Mesodermal cell (in vitro differentiated cells): ENCODE measurements at regions not wholly inside any gene's neighbourhood (a gene's known extent, or its start where the extent isn't known, plus 50 kb on each side); places are given as distances from the start of the nearest gene placed in this dataset.
"Not testable (repeated sequence)": the region's sequence is repeated elsewhere in the genome, so short reads cannot be mapped to it uniquely, and the experiment has no call there.

ENCODE experiments used
- H3K27ac ChIP-seq: 2 replicates; pipeline ENCODE4 v1.7.0; 2013; ENCODE audit warnings: mild to moderate bottlenecking, low read depth, low read length, moderate library complexity; ENCODE audit not compliant: severe bottlenecking
- H3K36me3 ChIP-seq: 2 replicates; pipeline ENCODE4 v1.7.1; 2013; ENCODE audit warnings: mild to moderate bottlenecking, low read length, moderate library complexity; ENCODE audit not compliant: control insufficient read depth, insufficient read depth
- H3K4me1 ChIP-seq: one replicate; pipeline ENCODE4 v1.7.1; 2013; ENCODE audit warnings: mild to moderate bottlenecking, low read length; ENCODE audit not compliant: insufficient read depth, control insufficient read depth, poor library complexity, severe bottlenecking
- H3K4me3 ChIP-seq: 2 replicates; pipeline ENCODE4 v1.7.0; 2013; ENCODE audit warnings: low read length, control low read depth, mild to moderate bottlenecking; ENCODE audit not compliant: insufficient read depth, poor library complexity, severe bottlenecking; ENCODE audit errors: extremely low read depth
- H3K9me3 ChIP-seq: 2 replicates; pipeline ENCODE4 v1.7.1; 2013; ENCODE audit warnings: mild to moderate bottlenecking, low read length, moderate library complexity; ENCODE audit not compliant: control insufficient read depth
- WGBS, 2 experiments: methylation state at CpG; one replicate each; pipeline ENCODE4 v1.1.5; 2013; ENCODE audit warnings: missing lambda C conversion rate in 2 of 2; ENCODE audit not compliant: insufficient coverage in 2 of 2; 5-methylcytosine and 5-hydroxymethylcytosine counted together

DNA sequence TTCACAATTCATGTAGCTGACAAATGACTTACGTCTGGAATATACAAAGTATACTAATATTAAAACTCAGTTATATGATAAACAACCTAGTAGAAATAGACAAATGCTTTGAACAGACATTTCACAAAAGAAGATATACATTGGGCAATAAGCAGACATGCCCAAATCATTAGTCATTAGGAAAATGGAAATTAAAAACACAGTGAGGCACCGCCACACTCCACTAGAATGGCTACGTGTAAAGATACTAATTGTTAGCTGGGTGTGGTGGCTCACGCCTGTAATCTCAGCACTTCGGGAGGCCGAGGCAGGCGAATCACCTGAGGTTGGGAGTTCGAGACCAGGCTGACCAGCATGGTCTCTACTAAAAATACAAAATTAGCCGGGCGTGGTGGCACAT is 248.9 kb upstream of the TMEM132C start:
- H3K9me3 ChIP-seq: no peaks in the 10 kb centered on the region
- H3K36me3 ChIP-seq: no peaks in the 10 kb centered on the region
- no peak overlapping the region for H3K4me3 ChIP-seq
- 73 to 88% methylated on average over 8 to 9 of the region's 10 CpGs for WGBS, 2 experiments
- no peaks in the 10 kb centered on the region for H3K4me1 ChIP-seq
- H3K27ac ChIP-seq: no peak overlapping the region

GRCh38 chr12:128019996-128020544 is 246.9 kb upstream of the TMEM132C start:
- no peak overlapping the region for H3K27ac ChIP-seq
- no peaks in the 10 kb centered on the region for H3K36me3 ChIP-seq
- H3K9me3 ChIP-seq: no peaks in the 10 kb centered on the region
- H3K4me1 ChIP-seq: no peaks in the 10 kb centered on the region
- 80 to 92% methylated on average over 3 to 9 of the region's 9 CpGs for WGBS, 2 experiments
- H3K4me3 ChIP-seq: no peak overlapping the region

DNA sequence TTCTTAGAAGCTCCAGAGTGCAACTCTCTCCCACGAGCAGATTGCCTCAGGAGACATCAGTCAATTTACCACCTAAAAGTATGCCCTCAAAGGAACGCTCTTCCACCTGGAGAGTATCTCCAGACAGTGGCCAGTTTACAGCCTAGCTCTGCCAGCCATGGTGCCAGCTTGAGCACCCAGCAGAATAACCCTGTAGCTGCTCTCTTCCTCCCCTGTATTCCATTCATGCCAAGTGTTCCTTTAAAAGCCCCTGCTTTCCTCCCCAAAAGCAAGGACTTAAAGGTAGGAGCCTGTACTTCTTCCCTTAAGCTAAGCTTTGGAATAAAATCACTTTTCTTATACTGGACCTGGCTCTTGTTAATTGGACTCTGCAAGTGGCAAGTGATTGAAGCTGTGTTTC is 245.4 kb upstream of the TMEM132C start:
- H3K4me1 ChIP-seq: no peaks in the 10 kb centered on the region
- no peak overlapping the region for H3K27ac ChIP-seq
- 41 to 68% methylated on average over 2 of the region's 2 CpGs for WGBS, 2 experiments
- no peak overlapping the region for H3K4me3 ChIP-seq
- no peaks in the 10 kb centered on the region for H3K36me3 ChIP-seq
- H3K9me3 ChIP-seq: no peaks in the 10 kb centered on the region

DNA sequence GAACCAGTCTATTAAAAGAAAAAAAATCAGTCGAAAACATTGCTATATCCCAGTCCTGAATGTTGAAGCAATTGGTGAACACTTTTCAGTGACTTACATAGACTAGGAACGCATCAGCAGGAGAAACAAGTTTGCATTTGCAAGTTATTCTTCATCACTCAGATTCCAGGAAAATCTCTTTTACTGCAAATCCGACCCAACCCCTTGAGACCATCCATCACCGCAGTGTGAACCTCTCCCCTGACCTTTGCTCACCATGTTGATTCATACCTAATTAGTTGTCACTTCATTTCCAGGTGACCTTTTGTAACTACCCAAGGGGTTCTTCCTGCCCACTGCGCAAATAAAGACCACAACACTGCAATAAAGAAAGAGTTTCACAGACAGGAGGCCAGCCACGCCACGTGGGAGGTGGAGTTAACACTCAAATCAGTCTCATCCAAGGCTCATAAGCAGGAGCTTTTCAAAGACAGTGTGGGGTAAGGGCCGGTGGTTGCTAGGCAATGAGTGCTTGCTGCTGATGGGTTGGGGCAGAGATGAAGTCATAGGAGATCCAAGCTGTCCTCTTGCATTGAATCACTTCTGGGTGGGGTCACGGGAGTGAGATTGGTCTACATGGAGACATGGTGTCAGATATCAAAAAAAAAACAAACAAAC is 241.3 kb upstream of the TMEM132C start:
- H3K4me1 ChIP-seq: no peaks in the 10 kb centered on the region
- no peaks in the 10 kb centered on the region for H3K9me3 ChIP-seq
- WGBS, 2 experiments: 77 to 83% methylated on average over 5 to 7 of the region's 9 CpGs
- no peak overlapping the region for H3K27ac ChIP-seq
- H3K36me3 ChIP-seq: no peaks in the 10 kb centered on the region
- no peak overlapping the region for H3K4me3 ChIP-seq

GRCh38 chr12:128026696-128027574 is 240.0 kb upstream of the TMEM132C start:
- no peaks in the 10 kb centered on the region for H3K36me3 ChIP-seq
- no peaks in the 10 kb centered on the region for H3K9me3 ChIP-seq
- H3K4me3 ChIP-seq: no peak overlapping the region
- no peak overlapping the region for H3K27ac ChIP-seq
- H3K4me1 ChIP-seq: no peaks in the 10 kb centered on the region
- WGBS, 2 experiments: 81 to 83% methylated on average over 6 of the region's 6 CpGs

GRCh38 chr12:128033473-128033872 is 233.5 kb upstream of the TMEM132C start:
- no peak overlapping the region for H3K27ac ChIP-seq
- no peak overlapping the region for H3K4me3 ChIP-seq
- H3K4me1 ChIP-seq: no peaks in the 10 kb centered on the region
- H3K36me3 ChIP-seq: no peaks in the 10 kb centered on the region
- H3K9me3 ChIP-seq: no peaks in the 10 kb centered on the region
- WGBS, 2 experiments: 82 to 93% methylated on average over 2 of the region's 2 CpGs

DNA sequence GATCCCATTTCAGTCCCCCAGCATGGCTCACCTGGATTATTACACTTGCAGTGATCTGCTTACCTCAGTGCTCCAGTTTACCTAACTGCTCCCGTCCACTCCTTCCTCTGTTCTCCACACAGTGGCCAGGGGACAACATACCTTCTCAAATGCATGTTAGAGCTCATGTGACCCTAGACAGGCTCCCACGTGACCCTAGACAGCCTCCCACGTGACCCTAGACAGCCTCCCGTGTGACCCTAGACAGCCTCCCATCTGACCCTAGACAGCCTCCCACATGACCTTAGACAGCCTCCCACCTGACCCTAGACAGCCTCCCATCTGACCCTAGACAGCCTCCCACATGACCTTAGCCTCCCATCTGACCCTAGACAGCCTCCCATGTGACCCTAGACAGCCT is 226.0 kb upstream of the TMEM132C start:
- Histone ChIP-seq H3K36me3 (no peaks in the 10 kb centered on the region), H3K4me3 (no peak overlapping the region), H3K4me1 (no peaks in the 10 kb centered on the region), H3K9me3 (no peaks in the 10 kb centered on the region), H3K27ac (no peak overlapping the region)
- 88 to 100% methylated on average over 1 to 4 of the region's 4 CpGs for WGBS, 2 experiments

DNA sequence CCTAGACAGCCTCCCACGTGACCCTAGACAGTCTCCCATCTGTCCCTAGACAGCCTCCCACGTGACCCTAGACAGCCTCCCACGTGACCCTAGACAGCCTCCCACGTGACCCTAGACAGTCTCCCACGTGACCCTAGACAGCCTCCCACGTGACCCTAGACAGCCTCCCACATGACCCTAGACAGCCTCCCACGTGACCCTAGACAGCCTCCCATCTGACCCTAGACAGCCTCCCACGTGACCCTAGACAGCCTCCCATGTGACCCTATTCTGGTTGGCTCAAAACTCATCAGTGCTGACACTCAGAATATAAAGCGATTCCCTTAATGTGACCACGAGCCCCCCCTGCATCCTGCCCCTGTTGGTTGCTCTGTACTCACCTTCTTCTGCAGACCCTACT is 224.7 kb upstream of the TMEM132C start:
- WGBS, 2 experiments: 89 to 93% methylated on average over 4 to 5 of the region's 10 CpGs
- H3K4me3 ChIP-seq, H3K4me1 ChIP-seq, H3K9me3 ChIP-seq, H3K36me3 ChIP-seq, H3K27ac ChIP-seq: not testable (repeated sequence)

GRCh38 chr12:128042825-128043224 is 224.1 kb upstream of the TMEM132C start:
- Histone ChIP-seq H3K27ac (no peak overlapping the region), H3K9me3 (no peaks in the 10 kb centered on the region), H3K36me3 (no peaks in the 10 kb centered on the region), H3K4me1 (no peaks in the 10 kb centered on the region), H3K4me3 (no peak overlapping the region)
- WGBS, 2 experiments: 75 to 89% methylated on average over 3 of the region's 3 CpGs

- no peaks in the 10 kb centered on the region for H3K9me3 ChIP-seq
- no peaks in the 10 kb centered on the region for H3K36me3 ChIP-seq
- H3K27ac ChIP-seq: no peak overlapping the region
- 70 to 91% methylated on average over 7 of the region's 7 CpGs for WGBS, 2 experiments
- no peaks in the 10 kb centered on the region for H3K4me1 ChIP-seq
- H3K4me3 ChIP-seq: no peak overlapping the region
Observed at GRCh38 chr12:128043317-128043716, 223.7 kb upstream of the TMEM132C start.
